ENCODE measurements at regions not wholly inside any gene's neighbourhood (a gene's known extent, or its start where the extent isn't known, plus 50 kb on each side); places are given as distances from the start of the nearest gene placed in this dataset.

GRCh38 chr1:98366343-98366742 lies 295.2 kb upstream of the SNX7 start:
- DNase-seq (ENCODE audit: low read depth in 1 of 2, low spot score in 1 of 2): no peak

GRCh38 chr1:98364544-98364943 lies 297.0 kb upstream of the SNX7 start:
- TF ChIP-seq CTCF (IDR thresholded peaks at IDR 0.05; ENCODE audit: low read depth, low read length): no peak
- no peak overlapping the region for H3K4me3 ChIP-seq
- DNase-seq (ENCODE audit: low read depth in 1 of 2, low spot score in 1 of 2): no peak

More at GRCh38 chr1:98366343-98366742, 295.2 kb upstream of the SNX7 start:
- Histone ChIP-seq H3K27me3 (no peaks in the 10 kb centered on the region), H3K36me3 (no peaks in the 10 kb centered on the region), H3K4me3 (no peak overlapping the region), H3K4me1 (ENCODE audit: low read depth) (no peaks in the 10 kb centered on the region), H3K27ac (no peak overlapping the region), H3K9me3 (ENCODE audit: low read depth) (no peaks in the 10 kb centered on the region)
- no peak for TF ChIP-seq CTCF (IDR thresholded peaks at IDR 0.05; ENCODE audit: low read depth, low read length)

GRCh38 chr1:98360864-98361263 lies 300.7 kb upstream of the SNX7 start:
- no peaks in the 10 kb centered on the region for H3K9me3 ChIP-seq (ENCODE audit: low read depth)
- no peak for TF ChIP-seq CTCF (IDR thresholded peaks at IDR 0.05; ENCODE audit: low read depth, low read length)
- H3K27me3 ChIP-seq: no peaks in the 10 kb centered on the region
- no peaks in the 10 kb centered on the region for H3K36me3 ChIP-seq
- H3K4me3 ChIP-seq: no peak overlapping the region
- no peaks in the 10 kb centered on the region for H3K4me1 ChIP-seq (ENCODE audit: low read depth)
- DNase-seq (ENCODE audit: low read depth in 1 of 2, low spot score in 1 of 2): no peak
- H3K27ac ChIP-seq: no peak overlapping the region

More at GRCh38 chr1:98364544-98364943, 297.0 kb upstream of the SNX7 start:
- Histone ChIP-seq H3K36me3 (no peaks in the 10 kb centered on the region), H3K4me1 (ENCODE audit: low read depth) (no peaks in the 10 kb centered on the region), H3K9me3 (ENCODE audit: low read depth) (no peaks in the 10 kb centered on the region), H3K27me3 (no peaks in the 10 kb centered on the region), H3K27ac (no peak overlapping the region)

GRCh38 chr1:98355656-98356383 lies 305.7 kb upstream of the SNX7 start:
- Histone ChIP-seq H3K4me1 (ENCODE audit: low read depth) (no peaks in the 10 kb centered on the region), H3K27me3 (no peaks in the 10 kb centered on the region), H3K9me3 (ENCODE audit: low read depth) (no peaks in the 10 kb centered on the region), H3K4me3 (no peak overlapping the region), H3K36me3 (no peaks in the 10 kb centered on the region), H3K27ac (no peak overlapping the region)
- no peak for TF ChIP-seq CTCF (IDR thresholded peaks at IDR 0.05; ENCODE audit: low read depth, low read length)
- no peak for DNase-seq (ENCODE audit: low read depth in 1 of 2, low spot score in 1 of 2)

GRCh38 chr1:98352378-98352777 lies 309.1 kb upstream of the SNX7 start:
- TF ChIP-seq CTCF (IDR thresholded peaks at IDR 0.05; ENCODE audit: low read depth, low read length): no peak
- Histone ChIP-seq H3K27me3 (no peaks in the 10 kb centered on the region), H3K27ac (no peak overlapping the region), H3K9me3 (ENCODE audit: low read depth) (no peaks in the 10 kb centered on the region), H3K36me3 (no peaks in the 10 kb centered on the region), H3K4me3 (no peak overlapping the region), H3K4me1 (ENCODE audit: low read depth) (no peaks in the 10 kb centered on the region)
- no peak for DNase-seq (ENCODE audit: low read depth in 1 of 2, low spot score in 1 of 2)

Measured in cardiac muscle cell (in vitro differentiated cells and primary cell).